HEK293T (cell line): ENCODE measurements at regions not wholly inside any gene's neighbourhood (a gene's known extent, or its start where the extent isn't known, plus 50 kb on each side); places are given as distances from the start of the nearest gene placed in this dataset.

Experiments
- BHLHE40 ChIP-seq: fragments of 450-650 bp; IDR thresholded peaks from 2 replicates; pipeline ENCODE4 v1.6.1; 2016; ENCODE audit warnings: mild to moderate bottlenecking, moderate library complexity, borderline replicate concordance
- CTBP1 ChIP-seq: fragments of 450-650 bp; IDR thresholded peaks from 2 replicates; pipeline ENCODE4 v1.6.1; 2016; ENCODE audit warnings: borderline replicate concordance
- FOXA1 ChIP-seq: fragments of 450-650 bp; IDR thresholded peaks from 2 replicates; pipeline ENCODE4 v1.6.1; 2016; ENCODE audit warnings: mild to moderate bottlenecking
- FOXK2 ChIP-seq: fragments of 450-650 bp; IDR thresholded peaks from 2 replicates; pipeline ENCODE4 v1.6.1; 2016; ENCODE audit warnings: mild to moderate bottlenecking
- NFRKB ChIP-seq: fragments of 450-650 bp; IDR thresholded peaks from 2 replicates; pipeline ENCODE4 v1.6.1; 2016; ENCODE audit warnings: mild to moderate bottlenecking, moderate library complexity
- PKNOX1 ChIP-seq: fragments of 450-650 bp; IDR thresholded peaks from 2 replicates; pipeline ENCODE4 v1.6.1; 2016
- SP1 ChIP-seq: fragments of 450-650 bp; IDR thresholded peaks from 2 replicates; pipeline ENCODE4 v1.6.1; 2017
- SUZ12 ChIP-seq: fragments of 450-650 bp; IDR thresholded peaks from 2 replicates; pipeline ENCODE4 v1.6.1; 2016; ENCODE audit warnings: mild to moderate bottlenecking
- TARDBP ChIP-seq: fragments of 450-650 bp; IDR thresholded peaks from 2 replicates; pipeline ENCODE4 v1.6.1; 2016
- ZNF384 ChIP-seq: fragments of 450-650 bp; IDR thresholded peaks from 2 replicates; pipeline ENCODE4 v1.6.1; 2016

GRCh38 chr2:56026828-56027227 lies 103.2 kb upstream of the EFEMP1 start:
- no peak for TF ChIP-seq CTBP1
- no peak for TF ChIP-seq TARDBP
- TF ChIP-seq SP1 = no peak
- TF ChIP-seq FOXA1 = no peak
- TF ChIP-seq BHLHE40 = no peak
- TF ChIP-seq SUZ12 = no peak
- TF ChIP-seq NFRKB = no peak
- no peak for TF ChIP-seq ZNF384
- TF ChIP-seq FOXK2 = no peak
- TF ChIP-seq PKNOX1 = no peak
